H1 (cell line): ENCODE measurements at regions not wholly inside any gene's neighbourhood (a gene's known extent, or its start where the extent isn't known, plus 50 kb on each side); places are given as distances from the start of the nearest gene placed in this dataset.

ENCODE experiments used
- BCL11A ChIP-seq, 2 experiments: IDR thresholded peaks; one replicate each; pipeline ENCODE4 v1.6.1; 2011; ENCODE audit warnings: low read depth in 2 of 2, low read length in 2 of 2, mild to moderate bottlenecking in 2 of 2
- RFX5 ChIP-seq: IDR thresholded peaks from 2 replicates; pipeline ENCODE4 v1.6.1; 2011; ENCODE audit warnings: low read depth, low read length, improper control_type of control experiment, borderline replicate concordance
- SIN3A ChIP-seq, 2 experiments: IDR thresholded peaks in 1 of 2; conservative IDR thresholded peaks in 1 of 2; 2 replicates each; pipeline ENCODE4 v1.6.1; 2011 to 2012; ENCODE audit warnings: low read length in 2 of 2, improper control_type of control experiment in 1 of 2, low read depth in 1 of 2, mild to moderate bottlenecking in 1 of 2
- USF2 ChIP-seq: IDR thresholded peaks from 2 replicates; pipeline ENCODE4 v1.6.1; 2011; ENCODE audit warnings: low read length, improper control_type of control experiment

DNA sequence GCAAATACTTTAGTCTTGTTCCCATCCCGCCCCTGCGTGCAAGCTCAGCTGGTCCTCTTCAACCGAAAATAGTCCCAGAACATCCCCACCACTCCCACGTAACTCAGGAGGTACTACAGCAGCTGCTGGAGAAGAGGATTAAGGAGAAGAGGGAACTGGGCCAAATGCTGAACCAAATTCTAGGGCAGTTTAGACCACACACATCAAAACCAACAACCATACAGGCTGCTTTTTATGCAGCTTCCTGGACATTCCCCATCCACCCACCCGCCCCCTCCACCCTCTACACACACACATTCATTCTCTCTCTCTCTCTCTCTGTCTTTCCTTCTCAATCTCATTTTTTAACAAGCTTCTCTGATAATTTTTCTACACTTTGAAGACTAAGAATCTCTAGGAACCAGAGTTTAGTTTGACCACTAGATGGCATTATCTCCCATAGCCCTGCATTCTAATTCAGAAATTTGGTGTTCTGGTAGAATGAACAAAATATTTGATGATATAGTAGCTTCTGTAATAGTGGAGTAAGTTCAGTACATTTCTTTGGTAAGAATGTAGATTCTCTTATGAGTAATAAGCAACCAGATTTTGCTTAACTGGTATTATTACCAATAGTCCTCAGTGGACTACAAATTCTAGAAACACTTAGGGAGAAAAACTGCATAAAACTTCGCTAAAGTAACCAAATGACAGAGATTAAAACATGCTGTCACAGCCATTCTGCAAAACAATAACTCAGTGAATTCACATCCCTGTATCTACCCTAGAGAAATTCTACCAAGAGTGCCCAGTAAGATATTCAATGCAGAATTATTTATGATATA is 52.1 kb upstream of the BEND6 start (continued):
- TF ChIP-seq USF2 (no peak), BCL11A (IDR thresholded peaks at IDR 0.05; ENCODE audit: low read depth in 2 of 2, low read length in 2 of 2) (no peak), SIN3A (conservative IDR thresholded peaks at IDR 0.05 in 1 of 2, IDR thresholded peaks at IDR 0.05 in 1 of 2; ENCODE audit: low read depth in 1 of 2, low read length in 2 of 2) (no peak), RFX5 (no peak)
